GM21390 (cell line): ENCODE measurements at regions not wholly inside any gene's neighbourhood (a gene's known extent, or its start where the extent isn't known, plus 50 kb on each side); places are given as distances from the start of the nearest gene placed in this dataset.

Experiments used
- ATAC-seq: cut with Tn5 transposase; IDR thresholded peaks from one replicate; pipeline ENCODE4 v1.9.1; 2021; ENCODE audit not compliant: unreplicated experiment

DNA sequence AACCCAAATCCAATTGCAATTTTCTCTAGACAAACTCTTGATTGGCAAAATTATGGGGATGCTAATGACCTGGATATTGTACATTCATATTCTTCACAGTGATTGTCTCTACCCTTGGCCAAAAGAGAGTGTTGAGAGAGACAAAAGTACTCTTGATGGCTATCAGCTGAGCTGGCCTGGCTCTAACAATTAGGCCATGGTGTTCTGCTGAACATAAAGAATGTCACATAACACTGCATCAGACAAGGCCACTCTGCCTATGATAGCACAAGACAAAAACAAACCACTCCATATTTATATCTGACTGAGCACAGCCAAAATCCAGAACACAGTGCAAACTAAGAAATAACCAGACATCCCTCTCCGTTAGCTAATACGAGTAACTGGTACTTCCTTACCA lies 101.7 kb downstream of the ADAMTS1 start:
- no peak for ATAC-seq

DNA sequence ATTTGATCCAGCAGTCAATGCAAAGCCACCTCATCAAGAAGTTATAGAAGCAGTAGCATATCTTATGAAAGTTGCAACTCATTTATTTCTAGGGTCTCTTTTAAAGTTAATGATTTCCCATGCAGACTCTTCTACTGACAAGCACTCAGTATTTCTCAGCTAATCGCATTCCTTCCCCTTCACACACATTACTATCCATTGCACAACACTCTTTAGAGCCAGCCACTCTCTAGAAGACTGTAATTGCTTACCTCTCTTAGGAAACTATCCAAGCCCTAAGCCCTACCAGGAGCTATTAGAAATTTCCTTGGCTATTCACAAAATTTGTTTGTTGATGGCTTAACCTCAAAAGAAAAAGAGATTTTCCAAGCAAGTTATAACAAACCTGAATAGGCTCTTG lies 106.0 kb downstream of the ADAMTS1 start:
- no peak for ATAC-seq

GRCh38 chr21:26736449-26736848 lies 108.8 kb downstream of the ADAMTS1 start:
- ATAC-seq = no peak

DNA sequence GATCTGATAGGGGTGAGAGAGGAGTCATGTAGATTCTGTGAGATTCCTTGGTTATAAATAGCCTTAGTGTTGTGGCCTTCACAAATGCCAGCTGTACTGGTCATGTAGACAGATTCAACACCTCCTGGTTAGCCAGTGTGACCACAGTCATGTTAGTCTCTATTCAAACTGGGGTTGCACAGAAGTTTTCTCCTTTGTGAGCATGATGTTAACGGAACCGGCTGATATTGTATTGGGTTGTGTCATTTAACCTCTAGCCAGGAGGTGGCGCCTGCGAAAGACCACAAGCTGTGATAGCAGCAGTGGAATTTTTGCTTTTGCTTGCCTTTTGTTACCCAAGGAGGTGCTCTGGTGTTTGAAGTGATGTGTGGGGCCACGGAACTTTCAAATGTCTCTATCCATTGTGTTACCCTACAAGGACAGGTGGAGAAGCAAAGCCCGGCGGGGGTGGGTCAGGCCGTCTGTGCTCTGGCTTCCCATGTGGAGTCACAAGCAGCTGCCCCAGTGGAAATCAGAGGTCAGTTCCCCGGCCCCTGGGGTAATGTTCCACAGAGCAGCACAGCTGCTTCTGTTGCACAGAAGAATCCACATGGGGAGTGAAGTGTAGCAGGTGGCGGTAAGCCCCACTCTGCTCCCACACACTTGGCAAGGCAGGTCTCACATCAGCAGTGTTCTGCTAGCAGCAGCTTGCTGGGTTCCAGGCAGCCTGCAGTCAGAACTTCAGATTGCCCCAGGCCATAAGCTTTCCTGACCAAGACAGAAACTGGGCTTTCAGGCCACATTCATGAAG lies 112.6 kb downstream of the ADAMTS1 start:
- ATAC-seq = no peak

GRCh38 chr21:26719750-26720149 lies 125.5 kb downstream of the ADAMTS1 start:
- no peak for ATAC-seq

DNA sequence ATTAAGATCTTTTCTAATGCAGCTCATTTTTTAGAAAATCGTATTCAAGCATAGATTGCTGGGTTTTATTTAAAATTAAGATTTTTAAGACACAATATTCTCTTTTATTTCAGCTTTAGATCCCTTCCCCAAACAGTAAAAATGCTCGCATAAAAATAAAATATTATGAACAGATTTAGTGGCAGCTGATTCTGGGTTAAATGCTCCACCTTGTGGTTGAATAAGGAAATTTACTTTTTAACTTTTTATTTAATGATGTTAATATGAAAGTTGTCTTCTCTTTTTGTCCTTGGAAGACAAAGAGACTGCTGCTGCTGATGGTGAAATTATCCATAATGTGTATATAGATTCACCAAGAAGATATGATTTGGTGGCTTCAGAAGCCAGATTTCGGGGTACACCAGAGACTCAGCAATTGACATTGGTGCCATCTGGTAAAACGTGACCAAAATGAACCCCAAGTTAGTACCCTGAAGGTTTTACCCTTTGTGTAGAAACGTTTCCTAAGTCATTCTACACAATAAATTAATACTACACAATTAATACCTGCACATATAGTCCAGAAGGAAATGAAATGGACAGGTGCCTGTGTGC lies 128.0 kb downstream of the ADAMTS1 start:
- ATAC-seq = no peak

GRCh38 chr21:26715878-26716506 lies 129.2 kb downstream of the ADAMTS1 start:
- ATAC-seq = peak; percentile 63

- ATAC-seq = no peak
Measured at GRCh38 chr21:26715116-26715515, 130.1 kb downstream of the ADAMTS1 start.

- ATAC-seq = no peak
Measured at GRCh38 chr21:26710155-26710554, 135.1 kb downstream of the ADAMTS1 start.

GRCh38 chr21:26709090-26709489 lies 136.0 kb upstream of the CYYR1 start:
- no peak for ATAC-seq

- ATAC-seq = no peak
Measured at GRCh38 chr21:26708223-26708800, 135.2 kb upstream of the CYYR1 start.

GRCh38 chr21:26707246-26707645 lies 134.2 kb upstream of the CYYR1 start:
- ATAC-seq = no peak

- ATAC-seq = no peak
Measured at GRCh38 chr21:26698416-26698815, 125.3 kb upstream of the CYYR1 start.

- no peak for ATAC-seq
Measured at GRCh38 chr21:26691416-26691815, 118.3 kb upstream of the CYYR1 start.

GRCh38 chr21:26686705-26687104 lies 113.6 kb upstream of the CYYR1 start:
- ATAC-seq = no peak

DNA sequence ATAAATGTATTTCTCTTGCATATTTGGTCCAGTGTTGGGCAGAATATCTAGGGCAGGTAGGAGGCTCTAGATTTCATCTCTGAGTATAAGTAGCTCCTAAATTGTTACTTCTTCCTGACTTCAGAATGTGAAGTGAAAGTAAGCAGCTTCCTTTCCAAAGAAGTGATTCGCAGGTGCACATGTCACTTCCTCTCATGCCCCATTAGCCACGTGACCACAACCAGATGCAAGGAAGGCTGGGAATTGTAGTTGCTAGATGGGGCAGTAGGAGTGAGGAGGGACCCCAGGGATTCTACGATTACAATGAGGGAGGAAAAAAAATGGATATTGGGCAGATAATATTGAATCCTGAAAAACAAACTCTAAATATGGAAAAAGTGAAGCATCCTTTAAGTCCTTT lies 113.2 kb upstream of the CYYR1 start:
- ATAC-seq = no peak

DNA sequence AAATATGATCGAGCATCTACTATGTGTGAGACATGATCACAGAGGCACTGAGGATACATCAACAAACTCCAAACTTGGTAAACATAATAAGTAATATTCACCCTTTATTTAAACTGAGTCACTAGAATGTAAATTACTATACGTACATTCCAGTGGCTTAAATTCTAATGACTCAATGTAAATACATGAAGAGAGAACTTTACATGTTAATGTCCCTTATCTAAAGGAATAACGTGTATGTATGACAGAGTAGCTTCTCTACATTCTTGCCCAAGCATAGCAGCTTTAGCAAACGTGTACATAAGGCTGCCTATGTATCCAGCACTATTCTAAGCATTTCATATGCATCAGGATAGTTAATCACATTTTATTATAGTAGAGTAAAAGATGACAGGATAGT lies 111.8 kb upstream of the CYYR1 start:
- no peak for ATAC-seq

DNA sequence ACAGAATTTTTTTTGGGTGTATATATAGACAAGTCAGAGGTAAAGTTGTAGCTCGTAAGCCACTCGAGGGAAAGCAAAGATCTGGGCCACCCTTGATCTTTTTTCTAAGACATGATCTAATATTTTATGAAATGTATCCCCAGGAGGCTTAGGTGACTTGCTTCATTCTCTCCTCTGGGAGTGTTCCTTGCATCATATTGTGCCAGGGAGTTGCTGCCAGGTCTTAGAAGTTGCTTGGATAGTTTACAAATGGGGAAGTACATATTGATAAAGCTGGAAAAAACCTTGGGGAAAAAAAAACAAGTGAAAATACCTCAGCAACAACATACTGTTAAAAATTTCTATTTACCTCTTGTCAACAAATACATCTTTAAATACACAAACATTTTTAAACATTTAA lies 110.9 kb upstream of the CYYR1 start:
- ATAC-seq = no peak

- ATAC-seq = no peak
Measured at GRCh38 chr21:26679284-26679683, 106.2 kb upstream of the CYYR1 start.

DNA sequence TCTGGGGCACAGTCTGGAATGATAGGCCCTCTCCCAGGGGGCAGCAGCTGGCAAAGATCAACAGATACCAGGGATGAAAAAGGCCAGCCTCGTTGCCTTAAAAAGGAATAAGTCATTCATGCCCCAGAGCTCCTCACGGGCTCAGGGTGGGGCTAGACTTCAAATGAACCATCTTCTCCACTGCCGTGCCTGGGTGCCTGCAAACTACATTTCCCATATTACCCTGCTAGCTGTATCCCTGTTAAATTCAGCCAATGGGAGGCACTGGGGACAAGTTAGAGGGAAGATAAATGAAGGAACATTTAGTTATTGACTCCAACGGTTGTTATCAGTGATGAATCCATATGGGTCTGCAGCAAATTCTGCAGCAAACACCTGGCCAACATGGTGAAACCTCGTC lies 101.2 kb upstream of the CYYR1 start:
- no peak for ATAC-seq

- no peak for ATAC-seq
Measured at GRCh38 chr21:26669215-26669764, 96.2 kb upstream of the CYYR1 start.

DNA sequence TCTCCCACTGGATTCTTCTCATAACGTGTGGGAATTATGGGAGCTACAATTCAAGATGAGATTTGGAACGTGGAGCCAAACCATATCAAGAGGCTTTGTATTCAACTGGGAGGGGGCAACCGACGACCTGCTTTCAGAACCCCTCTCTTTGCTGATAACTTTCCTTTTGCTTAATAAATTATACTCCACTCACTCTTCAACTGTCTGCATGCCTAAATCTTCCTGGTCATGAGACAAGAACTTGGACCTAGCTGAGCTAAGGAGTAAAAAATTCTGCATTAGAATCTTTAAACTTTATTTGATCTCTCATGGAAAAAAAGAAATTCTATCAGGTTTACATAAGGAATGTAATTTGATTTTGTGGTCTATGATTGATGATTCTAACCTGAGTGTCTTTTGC lies 86.7 kb upstream of the CYYR1 start:
- ATAC-seq = no peak
